HEK293 (cell line): ENCODE measurements at regions not wholly inside any gene's neighbourhood (a gene's known extent, or its start where the extent isn't known, plus 50 kb on each side); places are given as distances from the start of the nearest gene placed in this dataset.

Experiments used
- CTCF ChIA-PET: fragments of 350-600 bp; formaldehyde crosslinking; extraction: SDS; loops from one replicate; lab custom pipeline; 2021; ENCODE audit warnings: antibody characterized with exemption; lab: Yijun Ruan, JAX
- POLR2A ChIA-PET: fragments of 300-600 bp; formaldehyde crosslinking; extraction: SDS; loops from one replicate; lab custom pipeline; 2020; ENCODE audit warnings: antibody characterized with exemption, inconsistent platforms; lab: Yijun Ruan, JAX
- H3K27ac ChIP-seq: fragments of 200-500 bp; sonication (Bioruptor generic); 2 replicates; pipeline ENCODE4 v1.5.1; 2014; ENCODE audit warnings: low read depth, low read length, control low read depth, inconsistent platforms; ENCODE audit errors: extremely low read depth
- H3K36me3 ChIP-seq, 2 experiments: fragments of 200-500 bp in 1 of 2; sonication (Bioruptor generic) in 1 of 2; 1 replicate in 1 of 2; 2 replicates in 1 of 2; pipeline ENCODE4 v1.5.1; 2014 to 2017; ENCODE audit warnings: inconsistent platforms in 2 of 2, low read length in 2 of 2; ENCODE audit not compliant: control insufficient read depth in 2 of 2, insufficient read depth in 1 of 2
- H3K4me1 ChIP-seq: fragments of 200-500 bp; sonication (Bioruptor generic); 2 replicates; pipeline ENCODE4 v1.5.1; 2014; ENCODE audit warnings: mild to moderate bottlenecking, low read length, inconsistent platforms; ENCODE audit not compliant: control insufficient read depth, insufficient read depth
- H3K4me3 ChIP-seq: 2 replicates; pipeline ENCODE4 v1.5.1; 2011; ENCODE audit warnings: low read depth, mild to moderate bottlenecking, control low read depth, low read length, moderate library complexity
- H3K9me3 ChIP-seq: fragments of 200-500 bp; sonication (Bioruptor generic); 2 replicates; pipeline ENCODE4 v1.5.1; 2014; ENCODE audit warnings: low read depth, low read length, inconsistent platforms; ENCODE audit not compliant: control insufficient read depth, insufficient read depth
- GLI4 ChIP-seq: fragments of 450-650 bp; formaldehyde crosslinking; IDR thresholded peaks from 2 replicates; pipeline ENCODE4 v1.5.1; 2016; ENCODE audit warnings: missing biosample characterization, missing genetic modification characterization
- HOXA7 ChIP-seq: sonication (generic); formaldehyde crosslinking; IDR thresholded peaks from 2 replicates; pipeline ENCODE4 v1.8.1; 2022; ENCODE audit warnings: missing genetic modification reagents, borderline replicate concordance
- ZNF112 ChIP-seq: fragments of 450-650 bp; formaldehyde crosslinking; IDR thresholded peaks from 2 replicates; pipeline ENCODE4 v1.5.0; 2017; ENCODE audit warnings: missing biosample characterization, missing genetic modification characterization
- ZNF423 ChIP-seq: fragments of 450-650 bp; formaldehyde crosslinking; IDR thresholded peaks from 2 replicates; pipeline ENCODE4 v1.5.1; 2016; ENCODE audit warnings: missing biosample characterization, missing genetic modification characterization
- ZNF544 ChIP-seq: fragments of 450-650 bp; formaldehyde crosslinking; IDR thresholded peaks from 2 replicates; pipeline ENCODE4 v1.5.0; 2017; ENCODE audit warnings: missing biosample characterization, missing genetic modification characterization
- ZNF596 ChIP-seq: fragments of 450-650 bp; IDR thresholded peaks from 2 replicates; pipeline ENCODE4 v1.5.0; 2018; ENCODE audit warnings: missing biosample characterization, mild to moderate bottlenecking, missing genetic modification characterization, moderate library complexity
- ZNF610 ChIP-seq: fragments of 450-650 bp; formaldehyde crosslinking; IDR thresholded peaks from 2 replicates; pipeline ENCODE4 v1.5.1; 2016; ENCODE audit warnings: missing biosample characterization, missing genetic modification characterization, borderline replicate concordance
- ZNF677 ChIP-seq: fragments of 450-650 bp; IDR thresholded peaks from 2 replicates; pipeline ENCODE4 v1.5.0; 2018; ENCODE audit warnings: missing biosample characterization, mild to moderate bottlenecking, missing genetic modification characterization, moderate library complexity
- ZNF837 ChIP-seq: fragments of 450-650 bp; formaldehyde crosslinking; IDR thresholded peaks from 2 replicates; pipeline ENCODE4 v1.5.1; 2016; ENCODE audit warnings: missing biosample characterization, missing genetic modification characterization
- ZSCAN23 ChIP-seq: fragments of 450-650 bp; formaldehyde crosslinking; IDR thresholded peaks from 2 replicates; pipeline ENCODE4 v1.5.1; 2016; ENCODE audit warnings: missing biosample characterization, missing genetic modification characterization
- TF ChIP-seq, protein P1 (sequence below): sonication (generic); formaldehyde crosslinking; IDR thresholded peaks from 2 replicates; pipeline ENCODE4 v1.8.1; 2022; ENCODE audit warnings: mild to moderate bottlenecking, moderate library complexity, missing genetic modification reagents
- TF ChIP-seq, protein P2 (sequence below): fragments of 450-650 bp; formaldehyde crosslinking; IDR thresholded peaks from 2 replicates; pipeline ENCODE4 v1.5.0; 2017; ENCODE audit warnings: missing biosample characterization, missing genetic modification characterization, borderline replicate concordance
- TF ChIP-seq, protein P3 (sequence below): fragments of 450-650 bp; formaldehyde crosslinking; IDR thresholded peaks from 2 replicates; pipeline ENCODE4 v1.5.1; 2016; ENCODE audit warnings: missing biosample characterization, missing genetic modification characterization
- TF ChIP-seq, protein P4 (sequence below): fragments of 450-650 bp; formaldehyde crosslinking; IDR thresholded peaks from 2 replicates; pipeline ENCODE4 v1.5.1; 2016; ENCODE audit warnings: missing biosample characterization, missing genetic modification characterization
- TF ChIP-seq, protein P5 (sequence below): fragments of 450-650 bp; formaldehyde crosslinking; IDR thresholded peaks from 2 replicates; pipeline ENCODE4 v1.5.1; 2017; ENCODE audit warnings: missing biosample characterization, missing genetic modification characterization
- TF ChIP-seq, protein P6 (sequence below): fragments of 450-650 bp; formaldehyde crosslinking; IDR thresholded peaks from 2 replicates; pipeline ENCODE4 v1.5.1; 2016; ENCODE audit warnings: missing biosample characterization, missing genetic modification characterization

DNA sequence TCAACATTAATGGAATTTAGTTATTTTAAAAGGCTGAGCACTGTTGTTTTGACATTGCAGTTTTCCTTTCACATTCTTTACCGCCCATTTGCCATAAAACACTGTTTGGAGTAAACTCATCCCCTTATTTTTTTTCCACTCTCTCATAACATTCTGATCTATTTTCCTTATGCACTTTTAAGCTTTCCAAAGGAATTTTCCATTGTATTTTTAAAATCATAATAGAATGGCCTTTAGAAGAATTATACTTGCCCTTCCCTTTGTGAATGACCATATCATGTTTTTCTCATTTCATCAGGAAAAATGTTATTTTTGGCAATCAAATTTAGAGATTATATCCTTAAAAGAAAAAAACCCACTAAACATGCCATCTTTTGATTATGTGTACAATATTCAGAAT lies 1074.2 kb downstream of the STIM2 start (continued):
- TF ChIP-seq, protein P1, sequence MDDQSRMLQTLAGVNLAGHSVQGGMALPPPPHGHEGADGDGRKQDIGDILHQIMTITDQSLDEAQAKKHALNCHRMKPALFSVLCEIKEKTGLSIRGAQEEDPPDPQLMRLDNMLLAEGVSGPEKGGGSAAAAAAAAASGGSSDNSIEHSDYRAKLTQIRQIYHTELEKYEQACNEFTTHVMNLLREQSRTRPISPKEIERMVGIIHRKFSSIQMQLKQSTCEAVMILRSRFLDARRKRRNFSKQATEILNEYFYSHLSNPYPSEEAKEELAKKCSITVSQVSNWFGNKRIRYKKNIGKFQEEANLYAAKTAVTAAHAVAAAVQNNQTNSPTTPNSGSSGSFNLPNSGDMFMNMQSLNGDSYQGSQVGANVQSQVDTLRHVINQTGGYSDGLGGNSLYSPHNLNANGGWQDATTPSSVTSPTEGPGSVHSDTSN (CRISPR knock-in tag): no peak

DNA sequence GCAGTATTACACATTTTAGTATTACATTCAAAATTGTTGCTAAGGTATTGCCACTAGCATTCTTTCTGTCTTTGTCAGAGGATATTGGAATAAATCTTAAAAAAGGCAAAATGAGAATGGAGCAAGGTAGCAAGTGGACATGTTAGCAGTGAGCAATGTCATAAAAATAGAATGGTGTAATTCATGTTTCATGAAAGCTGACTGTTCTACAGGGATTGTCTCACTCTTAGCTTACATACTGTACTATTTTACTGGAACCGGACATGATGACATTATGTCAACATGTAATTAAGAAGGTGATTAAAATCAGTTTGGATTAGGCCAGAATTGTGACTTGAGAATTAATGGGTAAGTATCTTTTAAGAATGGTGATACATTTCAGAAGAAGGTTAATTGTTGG lies 1086.2 kb downstream of the STIM2 start:
- POLR2A ChIA-PET: no interaction called here
- CTCF ChIA-PET: no interaction called here
- H3K4me3 ChIP-seq: no peak overlapping the region
- H3K4me1 ChIP-seq: no peaks in the 10 kb centered on the region
- TF ChIP-seq ZNF677 (tag by site-specific recombination): no peak
- no peak for TF ChIP-seq ZNF112 (tag by site-specific recombination)
- TF ChIP-seq ZNF596 (tag by site-specific recombination): no peak
- no peak for TF ChIP-seq ZNF423 (tag by site-specific recombination)
- TF ChIP-seq, protein P2, sequence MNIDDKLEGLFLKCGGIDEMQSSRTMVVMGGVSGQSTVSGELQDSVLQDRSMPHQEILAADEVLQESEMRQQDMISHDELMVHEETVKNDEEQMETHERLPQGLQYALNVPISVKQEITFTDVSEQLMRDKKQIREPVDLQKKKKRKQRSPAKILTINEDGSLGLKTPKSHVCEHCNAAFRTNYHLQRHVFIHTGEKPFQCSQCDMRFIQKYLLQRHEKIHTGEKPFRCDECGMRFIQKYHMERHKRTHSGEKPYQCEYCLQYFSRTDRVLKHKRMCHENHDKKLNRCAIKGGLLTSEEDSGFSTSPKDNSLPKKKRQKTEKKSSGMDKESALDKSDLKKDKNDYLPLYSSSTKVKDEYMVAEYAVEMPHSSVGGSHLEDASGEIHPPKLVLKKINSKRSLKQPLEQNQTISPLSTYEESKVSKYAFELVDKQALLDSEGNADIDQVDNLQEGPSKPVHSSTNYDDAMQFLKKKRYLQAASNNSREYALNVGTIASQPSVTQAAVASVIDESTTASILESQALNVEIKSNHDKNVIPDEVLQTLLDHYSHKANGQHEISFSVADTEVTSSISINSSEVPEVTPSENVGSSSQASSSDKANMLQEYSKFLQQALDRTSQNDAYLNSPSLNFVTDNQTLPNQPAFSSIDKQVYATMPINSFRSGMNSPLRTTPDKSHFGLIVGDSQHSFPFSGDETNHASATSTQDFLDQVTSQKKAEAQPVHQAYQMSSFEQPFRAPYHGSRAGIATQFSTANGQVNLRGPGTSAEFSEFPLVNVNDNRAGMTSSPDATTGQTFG (tag by site-specific recombination): no peak
- no peak for TF ChIP-seq ZNF544 (tag by site-specific recombination)
- TF ChIP-seq, all 188 proteins: peak for 0
- Histone ChIP-seq H3K27ac (no peak overlapping the region), H3K36me3 (no peaks in the 10 kb centered on the region), H3K9me3 (no peaks in the 10 kb centered on the region)

DNA sequence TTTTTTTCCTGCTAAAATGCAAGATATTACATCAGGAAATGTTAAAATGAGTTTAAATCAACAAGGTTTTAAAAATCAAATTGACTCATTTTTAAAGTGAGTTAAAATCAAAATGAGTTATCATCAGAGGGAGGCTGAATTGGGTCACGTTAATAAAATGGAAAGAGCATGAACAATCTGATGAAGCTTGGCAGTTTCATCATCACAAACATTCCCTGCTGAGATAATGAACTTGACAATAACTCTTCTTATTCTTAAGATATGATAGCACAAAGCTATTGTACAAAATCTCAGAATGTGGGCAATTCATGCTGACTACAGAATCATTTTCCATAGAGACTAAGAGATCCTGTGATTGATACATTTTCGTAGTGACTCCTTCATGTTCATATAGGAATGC lies 1086.7 kb downstream of the STIM2 start:
- Histone ChIP-seq H3K36me3 (no peaks in the 10 kb centered on the region), H3K9me3 (no peaks in the 10 kb centered on the region), H3K27ac (no peak overlapping the region), H3K4me1 (no peaks in the 10 kb centered on the region), H3K4me3 (no peak overlapping the region)
- no peak for TF ChIP-seq ZSCAN23 (tag by site-specific recombination)
- TF ChIP-seq ZNF610: no peak
- TF ChIP-seq, protein P3, sequence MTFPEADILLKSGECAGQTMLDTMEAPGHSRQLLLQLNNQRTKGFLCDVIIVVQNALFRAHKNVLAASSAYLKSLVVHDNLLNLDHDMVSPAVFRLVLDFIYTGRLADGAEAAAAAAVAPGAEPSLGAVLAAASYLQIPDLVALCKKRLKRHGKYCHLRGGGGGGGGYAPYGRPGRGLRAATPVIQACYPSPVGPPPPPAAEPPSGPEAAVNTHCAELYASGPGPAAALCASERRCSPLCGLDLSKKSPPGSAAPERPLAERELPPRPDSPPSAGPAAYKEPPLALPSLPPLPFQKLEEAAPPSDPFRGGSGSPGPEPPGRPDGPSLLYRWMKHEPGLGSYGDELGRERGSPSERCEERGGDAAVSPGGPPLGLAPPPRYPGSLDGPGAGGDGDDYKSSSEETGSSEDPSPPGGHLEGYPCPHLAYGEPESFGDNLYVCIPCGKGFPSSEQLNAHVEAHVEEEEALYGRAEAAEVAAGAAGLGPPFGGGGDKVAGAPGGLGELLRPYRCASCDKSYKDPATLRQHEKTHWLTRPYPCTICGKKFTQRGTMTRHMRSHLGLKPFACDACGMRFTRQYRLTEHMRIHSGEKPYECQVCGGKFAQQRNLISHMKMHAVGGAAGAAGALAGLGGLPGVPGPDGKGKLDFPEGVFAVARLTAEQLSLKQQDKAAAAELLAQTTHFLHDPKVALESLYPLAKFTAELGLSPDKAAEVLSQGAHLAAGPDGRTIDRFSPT: no peak
- ChIA-PET POLR2A (no interaction called here), CTCF (no interaction called here)

DNA sequence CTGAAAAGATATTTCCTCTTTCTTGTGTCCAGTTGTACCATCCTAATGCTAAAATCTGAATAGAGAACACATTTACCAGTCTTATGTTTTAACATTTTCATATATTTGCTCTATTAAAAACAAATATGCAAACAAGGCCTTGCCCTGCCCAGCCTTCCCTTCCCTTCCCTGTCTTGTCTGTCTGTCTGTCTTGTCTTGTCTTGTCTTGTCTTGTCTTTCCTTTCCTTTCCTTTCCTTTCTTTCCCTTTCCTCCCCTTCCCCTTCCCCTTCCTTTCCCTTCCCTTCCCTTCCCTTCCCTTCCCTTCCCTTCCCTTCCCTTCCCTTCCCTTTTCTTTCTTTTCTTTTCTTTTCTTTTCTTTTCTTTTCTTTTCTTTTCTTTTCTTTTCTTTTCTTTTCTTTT lies 1103.5 kb downstream of the STIM2 start:
- POLR2A ChIA-PET: no interaction called here
- no peak overlapping the region for H3K27ac ChIP-seq
- H3K4me1 ChIP-seq: no peaks in the 10 kb centered on the region
- no peak overlapping the region for H3K4me3 ChIP-seq
- CTCF ChIA-PET: no interaction called here
- no peaks in the 10 kb centered on the region for H3K9me3 ChIP-seq
- TF ChIP-seq, protein P4, sequence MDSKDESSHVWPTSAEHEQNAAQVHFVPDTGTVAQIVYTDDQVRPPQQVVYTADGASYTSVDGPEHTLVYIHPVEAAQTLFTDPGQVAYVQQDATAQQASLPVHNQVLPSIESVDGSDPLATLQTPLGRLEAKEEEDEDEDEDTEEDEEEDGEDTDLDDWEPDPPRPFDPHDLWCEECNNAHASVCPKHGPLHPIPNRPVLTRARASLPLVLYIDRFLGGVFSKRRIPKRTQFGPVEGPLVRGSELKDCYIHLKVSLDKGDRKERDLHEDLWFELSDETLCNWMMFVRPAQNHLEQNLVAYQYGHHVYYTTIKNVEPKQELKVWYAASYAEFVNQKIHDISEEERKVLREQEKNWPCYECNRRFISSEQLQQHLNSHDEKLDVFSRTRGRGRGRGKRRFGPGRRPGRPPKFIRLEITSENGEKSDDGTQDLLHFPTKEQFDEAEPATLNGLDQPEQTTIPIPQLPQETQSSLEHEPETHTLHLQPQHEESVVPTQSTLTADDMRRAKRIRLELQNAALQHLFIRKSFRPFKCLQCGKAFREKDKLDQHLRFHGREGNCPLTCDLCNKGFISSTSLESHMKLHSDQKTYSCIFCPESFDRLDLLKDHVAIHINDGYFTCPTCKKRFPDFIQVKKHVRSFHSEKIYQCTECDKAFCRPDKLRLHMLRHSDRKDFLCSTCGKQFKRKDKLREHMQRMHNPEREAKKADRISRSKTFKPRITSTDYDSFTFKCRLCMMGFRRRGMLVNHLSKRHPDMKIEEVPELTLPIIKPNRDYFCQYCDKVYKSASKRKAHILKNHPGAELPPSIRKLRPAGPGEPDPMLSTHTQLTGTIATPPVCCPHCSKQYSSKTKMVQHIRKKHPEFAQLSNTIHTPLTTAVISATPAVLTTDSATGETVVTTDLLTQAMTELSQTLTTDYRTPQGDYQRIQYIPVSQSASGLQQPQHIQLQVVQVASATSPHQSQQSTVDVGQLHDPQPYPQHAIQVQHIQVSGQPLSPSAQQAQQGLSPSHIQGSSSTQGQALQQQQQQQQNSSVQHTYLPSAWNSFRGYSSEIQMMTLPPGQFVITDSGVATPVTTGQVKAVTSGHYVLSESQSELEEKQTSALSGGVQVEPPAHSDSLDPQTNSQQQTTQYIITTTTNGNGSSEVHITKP (tag by site-specific recombination): no peak
- TF ChIP-seq, protein P5, sequence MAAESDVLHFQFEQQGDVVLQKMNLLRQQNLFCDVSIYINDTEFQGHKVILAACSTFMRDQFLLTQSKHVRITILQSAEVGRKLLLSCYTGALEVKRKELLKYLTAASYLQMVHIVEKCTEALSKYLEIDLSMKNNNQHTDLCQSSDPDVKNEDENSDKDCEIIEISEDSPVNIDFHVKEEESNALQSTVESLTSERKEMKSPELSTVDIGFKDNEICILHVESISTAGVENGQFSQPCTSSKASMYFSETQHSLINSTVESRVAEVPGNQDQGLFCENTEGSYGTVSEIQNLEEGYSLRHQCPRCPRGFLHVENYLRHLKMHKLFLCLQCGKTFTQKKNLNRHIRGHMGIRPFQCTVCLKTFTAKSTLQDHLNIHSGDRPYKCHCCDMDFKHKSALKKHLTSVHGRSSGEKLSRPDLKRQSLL (tag by site-specific recombination): no peak
- TF ChIP-seq, protein P6, sequence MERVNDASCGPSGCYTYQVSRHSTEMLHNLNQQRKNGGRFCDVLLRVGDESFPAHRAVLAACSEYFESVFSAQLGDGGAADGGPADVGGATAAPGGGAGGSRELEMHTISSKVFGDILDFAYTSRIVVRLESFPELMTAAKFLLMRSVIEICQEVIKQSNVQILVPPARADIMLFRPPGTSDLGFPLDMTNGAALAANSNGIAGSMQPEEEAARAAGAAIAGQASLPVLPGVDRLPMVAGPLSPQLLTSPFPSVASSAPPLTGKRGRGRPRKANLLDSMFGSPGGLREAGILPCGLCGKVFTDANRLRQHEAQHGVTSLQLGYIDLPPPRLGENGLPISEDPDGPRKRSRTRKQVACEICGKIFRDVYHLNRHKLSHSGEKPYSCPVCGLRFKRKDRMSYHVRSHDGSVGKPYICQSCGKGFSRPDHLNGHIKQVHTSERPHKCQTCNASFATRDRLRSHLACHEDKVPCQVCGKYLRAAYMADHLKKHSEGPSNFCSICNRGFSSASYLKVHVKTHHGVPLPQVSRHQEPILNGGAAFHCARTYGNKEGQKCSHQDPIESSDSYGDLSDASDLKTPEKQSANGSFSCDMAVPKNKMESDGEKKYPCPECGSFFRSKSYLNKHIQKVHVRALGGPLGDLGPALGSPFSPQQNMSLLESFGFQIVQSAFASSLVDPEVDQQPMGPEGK (tag by site-specific recombination): no peak
- TF ChIP-seq GLI4 (tag by site-specific recombination) (no peak), ZNF837 (tag by site-specific recombination) (no peak), HOXA7 (CRISPR knock-in tag) (no peak)
- no peaks in the 10 kb centered on the region for H3K36me3 ChIP-seq
